ENCODE measurements at regions not wholly inside any gene's neighbourhood (a gene's known extent, or its start where the extent isn't known, plus 50 kb on each side); places are given as distances from the start of the nearest gene placed in this dataset.

- TF ChIP-seq POLR2A (IDR thresholded peaks at IDR 0.05; ENCODE audit: low read depth, low read length) (no peak), TAF1 (IDR thresholded peaks at IDR 0.05; ENCODE audit: low read depth, low read length) (no peak), POLR2AphosphoS5 (IDR thresholded peaks at IDR 0.05; ENCODE audit: low read depth, low read length) (no peak), PAX5 (IDR thresholded peaks at IDR 0.05; ENCODE audit: insufficient read depth, low read length, severe bottlenecking) (no peak), SPI1 (IDR thresholded peaks at IDR 0.05; ENCODE audit: low read depth, low read length) (no peak)
Observed at GRCh38 chr18:42328931-42329330, 373.9 kb downstream of the PIK3C3 start.
